ENCODE measurements at regions not wholly inside any gene's neighbourhood (a gene's known extent, or its start where the extent isn't known, plus 50 kb on each side); places are given as distances from the start of the nearest gene placed in this dataset.

- TF ChIP-seq CTCF (IDR thresholded peaks at IDR 0.05) = no peak
- TF ChIP-seq POLR2A (IDR thresholded peaks at IDR 0.05) = no peak
- TF ChIP-seq POLR2AphosphoS5 (IDR thresholded peaks at IDR 0.05) = no peak
- no peak for TF ChIP-seq EP300 (IDR thresholded peaks at IDR 0.05)
Observed at GRCh38 chr7:25965405-25966123, 186.4 kb upstream of the NFE2L3 start.

Measured in sigmoid colon (tissue), 4 donors.